GM12878 (cell line): ENCODE measurements at regions not wholly inside any gene's neighbourhood (a gene's known extent, or its start where the extent isn't known, plus 50 kb on each side); places are given as distances from the start of the nearest gene placed in this dataset.

Experiments used
- ATAC-seq: fragments of 200-7000 bp; cut with Tn5 transposase; 3 replicates; pipeline ENCODE4 v1.9.1; 2020; ENCODE audit warnings: mild to moderate bottlenecking, moderate library complexity
- BruUV-seq: library from RNA; stranded (reverse); fragments of 400-500 nt; replicated peaks from 2 replicates; lab custom pipeline; 2021; lab: Mats Ljungman, UMichigan
- CTCF ChIA-PET: fragments of 300-600 bp; sonication (Branson Sonifier 250); formaldehyde crosslinking; extraction: SDS; loops from one replicate; lab custom pipeline; 2021; ENCODE audit warnings: inconsistent platforms; lab: Yijun Ruan, JAX
- POLR2A ChIA-PET: fragments of 350-600 bp; formaldehyde crosslinking; extraction: SDS; loops from one replicate; lab custom pipeline; 2021; ENCODE audit warnings: inconsistent platforms; lab: Charles Lee
- RAD21 ChIA-PET: fragments of 300-600 bp; sonication (Branson Sonifier 250); formaldehyde crosslinking; loops from one replicate; lab custom pipeline; 2023; ENCODE audit warnings: antibody characterized with exemption; ENCODE audit not compliant: unreplicated experiment; lab: Charles Lee
- SMC1A ChIA-PET: fragments of 300-600 bp; sonication (Branson Sonifier 250); formaldehyde crosslinking; loops from one replicate; lab custom pipeline; 2023; ENCODE audit not compliant: unreplicated experiment, uncharacterized antibody; lab: Charles Lee
- DNase-seq: peaks from one replicate; pipeline ENCODE4 v3.0.0-alpha.2; 2011; ENCODE audit warnings: low read depth, low spot score
- FAIRE-seq: peaks from 3 replicates; lab custom pipeline; 2011; peaks lifted over from hg19 to GRCh38; lab: Jason Lieb, UNC
- H2AFZ ChIP-seq: 2 replicates; pipeline ENCODE4 v1.6.0; 2011; ENCODE audit warnings: low read depth, low read length, control low read depth; ENCODE audit not compliant: control insufficient read depth
- H3K27ac ChIP-seq: 2 replicates; pipeline ENCODE4 v1.5.1; 2011; ENCODE audit warnings: control low read depth; ENCODE audit not compliant: control insufficient read depth, insufficient read depth
- H3K27me3 ChIP-seq, 2 experiments: replicated peaks in 1 of 2; 2 replicates each; pipeline versions ENCODE4 v1.6.0 to v1.6.1; 2011; ENCODE audit warnings: low read length in 1 of 2; ENCODE audit not compliant: control insufficient read depth in 2 of 2, insufficient read depth in 2 of 2
- H3K36me3 ChIP-seq, 2 experiments: 2 replicates each; pipeline ENCODE4 v1.5.1; 2011; ENCODE audit warnings: low read length in 1 of 2; ENCODE audit not compliant: control insufficient read depth in 2 of 2, insufficient read depth in 2 of 2
- H3K4me1 ChIP-seq: 2 replicates; pipeline ENCODE4 v1.6.1; 2011; ENCODE audit warnings: mild to moderate bottlenecking, low read length, moderate library complexity, mixed read lengths; ENCODE audit not compliant: control insufficient read depth, insufficient read depth
- H3K4me2 ChIP-seq: 2 replicates; pipeline ENCODE4 v1.6.0; 2011; ENCODE audit warnings: control low read depth; ENCODE audit not compliant: control insufficient read depth, insufficient read depth
- H3K4me3 ChIP-seq: fragments of 200-600 bp; sonication (generic); 2 replicates; pipeline ENCODE4 v1.5.1; 2016
- H3K79me2 ChIP-seq: 2 replicates; pipeline ENCODE4 v1.6.0; 2011; ENCODE audit warnings: low read length; ENCODE audit not compliant: control insufficient read depth, insufficient read depth
- H3K9ac ChIP-seq: 2 replicates; pipeline ENCODE4 v1.8.0; 2011; ENCODE audit warnings: low read length, control low read depth, mixed read lengths; ENCODE audit not compliant: control insufficient read depth, insufficient read depth
- H3K9me3 ChIP-seq: replicated peaks from 3 replicates; pipeline ENCODE4 v1.5.1; 2011; ENCODE audit warnings: mild to moderate bottlenecking, low read length; ENCODE audit not compliant: control insufficient read depth, insufficient read depth
- H4K20me1 ChIP-seq: 2 replicates; pipeline ENCODE4 v1.6.0; 2011; ENCODE audit not compliant: control insufficient read depth, insufficient read depth
- DPF2 ChIP-seq: fragments of 450-650 bp; IDR thresholded peaks from 2 replicates; pipeline ENCODE4 v1.6.1; 2017; ENCODE audit warnings: mild to moderate bottlenecking
- GATAD2B ChIP-seq: fragments of 450-650 bp; conservative IDR thresholded peaks from 2 replicates; pipeline ENCODE4 v1.6.1; 2017; ENCODE audit warnings: low read depth, mild to moderate bottlenecking, moderate library complexity
- HDAC6 ChIP-seq: fragments of 200-600 bp; sonication (generic); IDR thresholded peaks from one replicate; pipeline ENCODE4 v1.8.0; 2017; ENCODE audit warnings: antibody characterized with exemption; ENCODE audit not compliant: unreplicated experiment
- JUND ChIP-seq: IDR thresholded peaks from 2 replicates; pipeline ENCODE4 v1.6.1; 2012; ENCODE audit warnings: low read depth, mild to moderate bottlenecking, low read length, improper control_type of control experiment, moderate library complexity
- KLF5 ChIP-seq: fragments of 450-650 bp; IDR thresholded peaks from 2 replicates; pipeline ENCODE4 v1.6.1; 2014; ENCODE audit warnings: mild to moderate bottlenecking; ENCODE audit not compliant: partially characterized antibody
- POU2F2 ChIP-seq: IDR thresholded peaks from 3 replicates; pipeline ENCODE4 v1.6.1; 2011; ENCODE audit warnings: low read depth, mild to moderate bottlenecking, low read length, borderline replicate concordance
- RELA ChIP-seq: fragments of 450-650 bp; IDR thresholded peaks from 2 replicates; pipeline ENCODE4 v1.8.0; 2014; ENCODE audit warnings: borderline replicate concordance; ENCODE audit not compliant: partially characterized antibody
- SMAD1 ChIP-seq: fragments of 450-650 bp; IDR thresholded peaks from 2 replicates; pipeline ENCODE4 v1.6.1; 2018; ENCODE audit warnings: mild to moderate bottlenecking, low read depth; ENCODE audit not compliant: partially characterized antibody
- SMC3 ChIP-seq: IDR thresholded peaks from 2 replicates; pipeline ENCODE4 v1.6.1; 2011; ENCODE audit warnings: low read length, improper control_type of control experiment, borderline replicate concordance
- TAF1 ChIP-seq: IDR thresholded peaks from 2 replicates; pipeline ENCODE4 v1.6.1; 2011; ENCODE audit warnings: mild to moderate bottlenecking, low read depth, low read length, borderline replicate concordance
- WGBS: methylation state at CpG from one replicate; pipeline ENCODE4 v1.1.6; 2016; ENCODE audit warnings: low lambda C conversion rate; ENCODE audit not compliant: insufficient replicate concordance, insufficient coverage; ENCODE audit errors: missing lambda C conversion rate; 5-methylcytosine and 5-hydroxymethylcytosine counted together
- in situ Hi-C: fragments of 300-500 bp; cut with MboI; formaldehyde crosslinking; loops from 9 replicates; pipeline ENCODE4 v1.14.3; 2018; ENCODE audit warnings: mixed read lengths
- intact Hi-C: fragments of 100-400 bp; cut with micrococcal nuclease; formaldehyde crosslinking; loops from one replicate; pipeline ENCODE4 v1.14.2; 2022; ENCODE audit not compliant: unreplicated experiment

- H3K27ac ChIP-seq = no peak overlapping the region
- POLR2A ChIA-PET = no interaction called here
- no peaks in the 10 kb centered on the region for H4K20me1 ChIP-seq
- no TSS peak for BruUV-seq
- H3K9ac ChIP-seq = no peak overlapping the region
- RAD21 ChIA-PET = interaction anchor here (0.6 kb wide), 1 partner anchor 53 kb away, joined by 3 read pairs; no protein-coding TSS in a partner anchor
- ATAC-seq = no peak
- H3K79me2 ChIP-seq = no peaks in the 10 kb centered on the region
- SMC1A ChIA-PET = no interaction called here
- TF ChIP-seq KLF5 (no peak), POU2F2 (no peak), TAF1 (no peak), HDAC6 (no peak), DPF2 (no peak)
- TF ChIP-seq, all 136 proteins: peak for 0
- Histone ChIP-seq H3K36me3 (no peaks in the 10 kb centered on the region), H2AFZ (no peak overlapping the region), H3K9me3 (no peaks in the 10 kb centered on the region), H3K27me3 (no peaks in the 10 kb centered on the region), H3K4me2 (no peak overlapping the region), H3K4me1 (no peaks in the 10 kb centered on the region), H3K4me3 (no peak overlapping the region)
- CTCF ChIA-PET = no interaction called here
- 28% methylated on average over 12 of the region's 12 CpGs for WGBS
- DNase-seq (no peak), FAIRE-seq (no peak)
- in situ Hi-C loops (no loop called here), intact Hi-C loops (no loop called here)
These were observed 604.2 kb downstream of the GALR1 start for GRCh38 chr18:77853859-77854258.

GRCh38 chr18:77857678-77858655 lies 608.3 kb downstream of the GALR1 start:
- Histone ChIP-seq H3K9me3 (no peaks in the 10 kb centered on the region), H3K4me1 (no peaks in the 10 kb centered on the region), H3K4me3 (no peak overlapping the region), H3K9ac (no peak overlapping the region), H3K27me3 (no peaks in the 10 kb centered on the region), H4K20me1 (no peaks in the 10 kb centered on the region), H3K36me3 (no peaks in the 10 kb centered on the region), H3K79me2 (no peaks in the 10 kb centered on the region), H2AFZ (no peak overlapping the region), H3K27ac (no peak overlapping the region), H3K4me2 (no peak overlapping the region)
- POLR2A ChIA-PET = no interaction called here
- intact Hi-C loops = no loop called here
- no peak for FAIRE-seq
- TF ChIP-seq GATAD2B (no peak), SMAD1 (no peak), SMC3 (no peak), RELA (no peak), JUND (no peak)
- RAD21 ChIA-PET = no interaction called here
- no peak for ATAC-seq
- DNase-seq = no peak
- in situ Hi-C loops = no loop called here
- CTCF ChIA-PET = no interaction called here
- SMC1A ChIA-PET = no interaction called here
- whole genome bisulfite sequencing = 12% methylated on average over 8 of the region's 9 CpGs
- BruUV-seq = no TSS peak
